Osteoblast (primary cell): ENCODE measurements at regions not wholly inside any gene's neighbourhood (a gene's known extent, or its start where the extent isn't known, plus 50 kb on each side); places are given as distances from the start of the nearest gene placed in this dataset.

Experiments
- DNase-seq: peaks from one replicate; pipeline ENCODE4 v3.0.0; 2011; ENCODE audit warnings: low spot score, mixed read lengths; ENCODE audit not compliant: insufficient read length; ENCODE audit errors: missing footprints
- H2AFZ ChIP-seq: 2 replicates; pipeline ENCODE4 v1.6.0; 2011; ENCODE audit warnings: mild to moderate bottlenecking, low read length
- H3K27ac ChIP-seq: 2 replicates; pipeline ENCODE4 v1.5.1; 2011; ENCODE audit warnings: mild to moderate bottlenecking, low read depth, low read length, moderate library complexity
- H3K27me3 ChIP-seq: 2 replicates; pipeline ENCODE4 v1.6.0; 2012; ENCODE audit warnings: mild to moderate bottlenecking, control low read depth, inconsistent platforms, low read length, moderate library complexity; ENCODE audit not compliant: insufficient read depth
- H3K36me3 ChIP-seq: 2 replicates; pipeline ENCODE4 v1.5.1; 2011; ENCODE audit warnings: mild to moderate bottlenecking, low read length, control low read depth, moderate library complexity; ENCODE audit not compliant: insufficient read depth
- H3K4me1 ChIP-seq: 2 replicates; pipeline ENCODE4 v1.5.1; 2011; ENCODE audit warnings: mild to moderate bottlenecking, low read length, control low read depth, moderate library complexity; ENCODE audit not compliant: insufficient read depth
- H3K4me2 ChIP-seq: 2 replicates; pipeline ENCODE4 v1.6.0; 2011; ENCODE audit warnings: mild to moderate bottlenecking, low read length; ENCODE audit not compliant: insufficient read depth
- H3K4me3 ChIP-seq: fragments of 200-600 bp; sonication (generic); 3 replicates; pipeline ENCODE4 v1.5.1; 2012; ENCODE audit warnings: mild to moderate bottlenecking, low read length, inconsistent platforms; ENCODE audit not compliant: insufficient read depth
- H3K79me2 ChIP-seq: 2 replicates; pipeline ENCODE4 v1.6.0; 2012; ENCODE audit warnings: mild to moderate bottlenecking, low read length, control low read depth, inconsistent platforms; ENCODE audit not compliant: insufficient read depth
- H3K9me3 ChIP-seq: 2 replicates; pipeline ENCODE4 v1.5.1; 2011; ENCODE audit warnings: low read depth, low read length, control low read depth
- H4K20me1 ChIP-seq: 2 replicates; pipeline ENCODE4 v1.6.0; 2012; ENCODE audit warnings: mild to moderate bottlenecking, low read length, control low read depth; ENCODE audit not compliant: insufficient read depth
- CTCF ChIP-seq: IDR thresholded peaks from 2 replicates; pipeline ENCODE4 v1.5.1; 2011; ENCODE audit warnings: mild to moderate bottlenecking, low read depth, low read length, moderate library complexity; ENCODE audit errors: extremely low read depth

GRCh38 chr12:46450279-46450748 lies 77.7 kb upstream of the SLC38A2 start:
- Histone ChIP-seq H3K4me2 (no peak overlapping the region), H4K20me1 (no peaks in the 10 kb centered on the region), H2AFZ (no peak overlapping the region), H3K27me3 (no peaks in the 10 kb centered on the region), H3K27ac (no peak overlapping the region), H3K9me3 (no peaks in the 10 kb centered on the region), H3K36me3 (no peaks in the 10 kb centered on the region), H3K4me1 (peaks cover 10% of the 10 kb centered on the region), H3K4me3 (no peak overlapping the region), H3K79me2 (no peaks in the 10 kb centered on the region)
- DNase-seq: peak; percentile 3
- no peak for TF ChIP-seq CTCF

DNA sequence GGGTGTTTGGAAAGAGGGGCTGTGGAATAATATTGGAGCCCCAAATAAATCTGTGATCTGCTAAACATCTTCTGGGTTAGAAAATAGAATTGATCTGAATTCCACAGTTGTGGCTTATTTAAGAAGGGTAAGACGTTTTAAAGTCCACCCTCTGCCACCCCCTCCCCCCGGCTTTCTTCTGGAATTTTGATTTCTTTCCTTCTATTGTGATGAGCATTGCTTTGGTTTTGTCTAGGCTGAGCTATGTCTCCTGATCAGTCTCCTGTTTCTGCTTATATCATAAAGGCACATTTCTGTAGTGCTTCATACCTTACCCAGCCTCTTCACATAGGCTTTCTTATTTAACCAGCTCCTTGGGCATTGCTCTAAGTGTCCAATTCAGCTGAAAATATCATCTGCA lies 77.3 kb upstream of the SLC38A2 start:
- no peaks in the 10 kb centered on the region for H3K79me2 ChIP-seq
- no peaks in the 10 kb centered on the region for H3K36me3 ChIP-seq
- no peaks in the 10 kb centered on the region for H3K9me3 ChIP-seq
- no peak overlapping the region for H2AFZ ChIP-seq
- H3K4me3 ChIP-seq: no peak overlapping the region
- DNase-seq: peak; percentile 0
- H3K4me1 ChIP-seq: peaks cover 10% of the 10 kb centered on the region
- TF ChIP-seq CTCF: no peak
- H3K4me2 ChIP-seq: no peak overlapping the region
- H3K27me3 ChIP-seq: no peaks in the 10 kb centered on the region
- no peaks in the 10 kb centered on the region for H4K20me1 ChIP-seq
- H3K27ac ChIP-seq: no peak overlapping the region

DNA sequence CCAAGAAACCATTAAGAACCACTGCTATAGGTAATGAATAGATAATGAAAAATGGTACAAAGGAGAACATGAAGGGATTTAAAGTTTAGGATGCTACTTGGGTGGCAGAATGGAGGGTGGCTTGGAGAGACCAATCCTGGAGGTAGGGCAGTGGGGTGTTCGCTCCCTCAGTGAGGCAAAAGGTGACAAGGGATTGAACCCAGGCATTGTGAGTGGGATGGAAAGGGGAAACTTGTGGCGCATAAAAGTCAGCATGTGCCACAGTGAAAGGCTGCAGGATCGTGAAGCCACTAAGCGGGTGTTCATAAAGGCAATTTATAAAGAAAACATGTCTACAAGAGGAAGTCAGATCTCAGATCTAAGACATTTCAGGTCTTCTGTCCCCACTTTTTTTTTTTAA lies 76.7 kb upstream of the SLC38A2 start:
- Histone ChIP-seq H2AFZ (no peak overlapping the region), H3K79me2 (no peaks in the 10 kb centered on the region), H3K27me3 (no peaks in the 10 kb centered on the region), H3K9me3 (no peaks in the 10 kb centered on the region), H3K27ac (no peak overlapping the region), H3K4me2 (no peak overlapping the region), H4K20me1 (no peaks in the 10 kb centered on the region), H3K36me3 (no peaks in the 10 kb centered on the region), H3K4me3 (no peak overlapping the region), H3K4me1 (peaks cover 10% of the 10 kb centered on the region)
- DNase-seq: no peak
- no peak for TF ChIP-seq CTCF

DNA sequence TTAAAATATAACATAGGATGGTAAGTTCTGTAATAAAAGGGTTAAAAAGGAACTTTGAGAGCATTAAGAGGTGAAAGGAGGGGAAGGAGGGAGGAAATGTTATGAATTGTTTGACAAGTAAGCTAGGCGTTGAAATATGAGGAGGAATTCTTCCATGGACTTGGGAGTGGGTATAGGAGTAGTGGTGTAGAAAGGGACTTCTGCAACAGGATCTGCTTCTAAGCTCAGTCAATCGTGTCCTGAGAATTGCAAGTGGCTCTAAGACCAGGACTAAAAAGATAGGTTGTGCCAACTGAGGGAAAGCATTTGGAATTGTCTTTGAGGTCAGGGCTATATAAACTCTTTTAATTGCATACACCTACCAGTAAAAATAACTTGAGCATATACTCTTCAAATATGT lies 74.1 kb upstream of the SLC38A2 start:
- no peak for DNase-seq
- no peaks in the 10 kb centered on the region for H3K9me3 ChIP-seq
- no peak overlapping the region for H3K4me3 ChIP-seq
- H3K4me1 ChIP-seq: peaks cover 24% of the 10 kb centered on the region
- no peaks in the 10 kb centered on the region for H3K27me3 ChIP-seq
- TF ChIP-seq CTCF: no peak
- H4K20me1 ChIP-seq: no peaks in the 10 kb centered on the region
- no peak overlapping the region for H2AFZ ChIP-seq
- no peaks in the 10 kb centered on the region for H3K79me2 ChIP-seq
- H3K4me2 ChIP-seq: no peak overlapping the region
- H3K36me3 ChIP-seq: no peaks in the 10 kb centered on the region
- no peak overlapping the region for H3K27ac ChIP-seq
